AG10803 (cell line): ENCODE measurements at regions not wholly inside any gene's neighbourhood (a gene's known extent, or its start where the extent isn't known, plus 50 kb on each side); places are given as distances from the start of the nearest gene placed in this dataset.
"Not testable (repeated sequence)": the region's sequence is repeated elsewhere in the genome, so short reads cannot be mapped to it uniquely, and the experiment has no call there.

ENCODE experiments used
- DNase-seq: peaks from one replicate; pipeline ENCODE4 v3.0.0; 2010; ENCODE audit warnings: low read depth
- H3K4me3 ChIP-seq: 2 replicates; pipeline ENCODE4 v1.5.1; 2011; ENCODE audit warnings: mild to moderate bottlenecking, low read length, control low read depth
- TF ChIP-seq, protein P1 (sequence below): conservative IDR thresholded peaks from 2 replicates; pipeline ENCODE4 v1.5.1; 2011; ENCODE audit warnings: mild to moderate bottlenecking, low read length, control low read depth, inconsistent platforms

GRCh38 chr11:98056945-98057344 is 963.8 kb upstream of the CNTN5 start:
- TF ChIP-seq, protein P1, sequence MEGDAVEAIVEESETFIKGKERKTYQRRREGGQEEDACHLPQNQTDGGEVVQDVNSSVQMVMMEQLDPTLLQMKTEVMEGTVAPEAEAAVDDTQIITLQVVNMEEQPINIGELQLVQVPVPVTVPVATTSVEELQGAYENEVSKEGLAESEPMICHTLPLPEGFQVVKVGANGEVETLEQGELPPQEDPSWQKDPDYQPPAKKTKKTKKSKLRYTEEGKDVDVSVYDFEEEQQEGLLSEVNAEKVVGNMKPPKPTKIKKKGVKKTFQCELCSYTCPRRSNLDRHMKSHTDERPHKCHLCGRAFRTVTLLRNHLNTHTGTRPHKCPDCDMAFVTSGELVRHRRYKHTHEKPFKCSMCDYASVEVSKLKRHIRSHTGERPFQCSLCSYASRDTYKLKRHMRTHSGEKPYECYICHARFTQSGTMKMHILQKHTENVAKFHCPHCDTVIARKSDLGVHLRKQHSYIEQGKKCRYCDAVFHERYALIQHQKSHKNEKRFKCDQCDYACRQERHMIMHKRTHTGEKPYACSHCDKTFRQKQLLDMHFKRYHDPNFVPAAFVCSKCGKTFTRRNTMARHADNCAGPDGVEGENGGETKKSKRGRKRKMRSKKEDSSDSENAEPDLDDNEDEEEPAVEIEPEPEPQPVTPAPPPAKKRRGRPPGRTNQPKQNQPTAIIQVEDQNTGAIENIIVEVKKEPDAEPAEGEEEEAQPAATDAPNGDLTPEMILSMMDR = no peak
- DNase-seq = no peak
- H3K4me3 ChIP-seq = no peak overlapping the region

- no peak for DNase-seq
- TF ChIP-seq, protein P1 = no peak
- H3K4me3 ChIP-seq = no peak overlapping the region
Observed at GRCh38 chr11:98059488-98059887, 961.3 kb upstream of the CNTN5 start.

- TF ChIP-seq, protein P1 = no peak
- H3K4me3 ChIP-seq = no peak overlapping the region
- no peak for DNase-seq
Observed at GRCh38 chr11:98060759-98061158, 960.0 kb upstream of the CNTN5 start.

- no peak for DNase-seq
- no peak overlapping the region for H3K4me3 ChIP-seq
- TF ChIP-seq, protein P1 = no peak
Observed at GRCh38 chr11:98061858-98062257, 958.9 kb upstream of the CNTN5 start.

DNA sequence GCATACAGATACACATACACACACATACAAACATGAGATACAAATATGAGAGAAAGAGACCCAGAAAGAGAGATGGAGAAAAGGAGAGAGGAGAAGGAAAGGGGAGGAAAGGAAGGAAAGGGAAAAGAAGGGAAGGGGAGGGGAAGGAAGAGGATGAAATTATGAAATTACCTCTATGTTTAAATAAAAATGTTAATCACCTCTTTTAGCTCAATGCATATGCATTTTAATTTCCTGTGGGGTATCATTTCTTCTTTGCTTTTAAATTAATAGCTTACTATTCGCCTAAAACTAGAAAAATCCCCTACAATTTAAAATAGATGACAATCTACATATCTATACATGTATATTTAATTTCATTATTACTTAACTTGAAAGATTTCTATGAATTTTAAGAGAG is 958.0 kb upstream of the CNTN5 start:
- no peak for DNase-seq
- TF ChIP-seq, protein P1 = no peak
- H3K4me3 ChIP-seq = no peak overlapping the region

DNA sequence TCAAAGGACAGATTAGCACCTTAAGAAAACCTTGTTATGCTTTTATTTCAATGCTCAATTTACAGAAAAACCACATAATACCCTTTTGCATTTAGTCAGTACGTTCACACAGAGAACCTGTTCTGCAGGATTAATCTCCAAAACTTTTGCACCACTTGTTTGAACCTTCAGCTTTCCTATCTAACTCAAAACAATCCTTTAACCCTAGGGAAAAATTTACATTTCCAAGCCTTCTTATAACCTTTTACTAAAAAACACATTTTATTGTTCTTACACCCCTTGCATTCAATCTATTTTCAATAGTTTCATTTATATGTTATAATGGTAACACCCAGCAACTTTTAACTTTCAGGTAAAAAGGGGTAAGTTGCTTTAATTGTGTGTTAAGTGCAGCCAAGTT is 952.5 kb upstream of the CNTN5 start:
- H3K4me3 ChIP-seq = no peak overlapping the region
- TF ChIP-seq, protein P1 = no peak
- no peak for DNase-seq

DNA sequence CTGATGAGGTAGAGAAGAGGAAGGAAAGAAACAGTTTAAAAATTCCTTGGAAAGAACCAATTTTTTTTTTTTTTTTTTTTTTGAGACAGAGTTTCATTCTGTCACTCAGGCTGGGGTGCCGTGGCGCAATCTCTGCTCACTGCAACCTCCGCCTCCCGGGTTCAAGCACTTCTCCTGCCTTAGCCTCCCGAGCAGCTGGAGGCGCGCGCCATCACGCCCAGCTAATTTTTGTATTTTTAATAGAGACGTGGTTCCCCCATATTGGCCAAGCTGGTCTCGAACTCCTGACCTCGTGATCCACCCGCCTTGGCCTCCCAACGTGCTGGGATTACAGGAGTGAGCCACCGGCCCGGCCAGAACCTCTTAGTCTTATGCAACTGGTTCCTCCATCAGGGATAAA is 951.6 kb upstream of the CNTN5 start:
- H3K4me3 ChIP-seq, DNase-seq: not testable (repeated sequence)

DNA sequence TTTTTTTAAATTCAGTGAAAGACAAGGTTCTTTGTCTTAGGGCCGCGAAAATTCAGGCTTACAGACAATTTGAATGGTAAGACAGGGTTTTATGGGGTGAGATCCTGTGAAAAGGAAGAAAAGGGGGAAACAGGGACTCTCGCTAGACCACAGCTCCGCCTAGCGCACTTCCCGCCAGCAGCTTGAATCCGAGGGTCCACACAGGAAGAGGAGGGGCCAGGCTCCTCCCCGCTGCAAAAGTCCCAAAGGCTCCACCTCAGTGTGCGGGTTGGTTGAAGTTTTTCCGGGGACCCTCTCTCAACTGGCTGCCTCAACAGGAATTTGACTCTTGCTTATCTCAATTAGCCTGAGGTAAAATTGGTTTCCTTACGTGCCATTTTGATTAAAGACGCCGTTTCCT is 950.9 kb upstream of the CNTN5 start:
- TF ChIP-seq, protein P1 = no peak
- H3K4me3 ChIP-seq = no peak overlapping the region
- DNase-seq = no peak
